ENCODE measurements at regions not wholly inside any gene's neighbourhood (a gene's known extent, or its start where the extent isn't known, plus 50 kb on each side); places are given as distances from the start of the nearest gene placed in this dataset.

GRCh38 chr12:60345442-60345841 lies 749.6 kb downstream of the SLC16A7 start (continued):
- TF ChIP-seq GABPA (tag; conservative IDR thresholded peaks at IDR 0.05; ENCODE audit: low read depth) = no peak
- no peak for TF ChIP-seq ARID4B (CRISPR knock-in tag; IDR thresholded peaks at IDR 0.05)
- no peak for TF ChIP-seq GATAD2B (IDR thresholded peaks at IDR 0.05; ENCODE audit: borderline replicate concordance)
- no peak for TF ChIP-seq NR3C1 (CRISPR knock-in tag; IDR thresholded peaks at IDR 0.05)
- TF ChIP-seq ZNF217 (CRISPR knock-in tag; IDR thresholded peaks at IDR 0.05) = no peak
- TF ChIP-seq, protein P1, sequence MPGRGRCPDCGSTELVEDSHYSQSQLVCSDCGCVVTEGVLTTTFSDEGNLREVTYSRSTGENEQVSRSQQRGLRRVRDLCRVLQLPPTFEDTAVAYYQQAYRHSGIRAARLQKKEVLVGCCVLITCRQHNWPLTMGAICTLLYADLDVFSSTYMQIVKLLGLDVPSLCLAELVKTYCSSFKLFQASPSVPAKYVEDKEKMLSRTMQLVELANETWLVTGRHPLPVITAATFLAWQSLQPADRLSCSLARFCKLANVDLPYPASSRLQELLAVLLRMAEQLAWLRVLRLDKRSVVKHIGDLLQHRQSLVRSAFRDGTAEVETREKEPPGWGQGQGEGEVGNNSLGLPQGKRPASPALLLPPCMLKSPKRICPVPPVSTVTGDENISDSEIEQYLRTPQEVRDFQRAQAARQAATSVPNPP (IDR thresholded peaks at IDR 0.05; ENCODE audit: borderline replicate concordance, insufficient read depth, insufficient read length) = no peak
- TF ChIP-seq KLF16 (IDR thresholded peaks at IDR 0.05) = no peak
- TF ChIP-seq, protein P2, sequence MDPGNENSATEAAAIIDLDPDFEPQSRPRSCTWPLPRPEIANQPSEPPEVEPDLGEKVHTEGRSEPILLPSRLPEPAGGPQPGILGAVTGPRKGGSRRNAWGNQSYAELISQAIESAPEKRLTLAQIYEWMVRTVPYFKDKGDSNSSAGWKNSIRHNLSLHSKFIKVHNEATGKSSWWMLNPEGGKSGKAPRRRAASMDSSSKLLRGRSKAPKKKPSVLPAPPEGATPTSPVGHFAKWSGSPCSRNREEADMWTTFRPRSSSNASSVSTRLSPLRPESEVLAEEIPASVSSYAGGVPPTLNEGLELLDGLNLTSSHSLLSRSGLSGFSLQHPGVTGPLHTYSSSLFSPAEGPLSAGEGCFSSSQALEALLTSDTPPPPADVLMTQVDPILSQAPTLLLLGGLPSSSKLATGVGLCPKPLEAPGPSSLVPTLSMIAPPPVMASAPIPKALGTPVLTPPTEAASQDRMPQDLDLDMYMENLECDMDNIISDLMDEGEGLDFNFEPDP (CRISPR knock-in tag; IDR thresholded peaks at IDR 0.05) = no peak
- no peak for TF ChIP-seq HOXB6 (CRISPR knock-in tag; IDR thresholded peaks at IDR 0.05; ENCODE audit: borderline replicate concordance)
- no peak for TF ChIP-seq MCM2 (IDR thresholded peaks at IDR 0.05; ENCODE audit: low read depth)

All from K562 (cell line).